ENCODE measurements at regions not wholly inside any gene's neighbourhood (a gene's known extent, or its start where the extent isn't known, plus 50 kb on each side); places are given as distances from the start of the nearest gene placed in this dataset.

DNA sequence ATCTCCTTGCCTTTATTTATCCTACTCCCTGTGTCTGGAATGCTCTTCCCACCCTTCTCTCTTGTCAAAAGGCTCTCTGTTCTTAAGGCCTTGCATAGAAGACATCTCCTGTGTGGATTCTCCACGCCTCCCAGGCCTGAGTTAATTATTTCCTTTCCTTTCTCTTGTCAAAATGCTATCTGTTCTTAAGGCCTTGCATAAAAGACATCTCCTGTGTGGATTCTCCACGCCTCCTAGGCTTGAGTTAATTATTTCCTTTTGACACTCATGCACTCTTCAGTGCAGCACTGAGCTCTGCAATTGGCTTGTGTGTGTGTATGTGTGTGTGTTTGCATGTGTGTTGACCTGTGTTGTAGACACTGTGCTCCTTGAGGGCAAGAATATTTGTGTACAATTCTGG lies 52.1 kb upstream of the DCD start:
- H3K27me3 ChIP-seq (ENCODE audit: insufficient read depth, low read length) = no peaks in the 10 kb centered on the region
- H3K27ac ChIP-seq (ENCODE audit: low read depth, low read length) = no peak overlapping the region
- Mint-ChIP-seq H3K27ac (ENCODE audit: unreplicated experiment) (no peak overlapping the region), H3K9me3 (ENCODE audit: unreplicated experiment) (no peaks in the 10 kb centered on the region), H3K4me3 (ENCODE audit: unreplicated experiment) (no peak overlapping the region), H3K4me1 (ENCODE audit: low read depth, unreplicated experiment) (no peaks in the 10 kb centered on the region), H3K36me3 (ENCODE audit: low read depth, unreplicated experiment) (no peaks in the 10 kb centered on the region), H3K27me3 (ENCODE audit: low read depth, unreplicated experiment) (no peaks in the 10 kb centered on the region)
- H3K4me2 ChIP-seq (ENCODE audit: low read length) = no peak overlapping the region
- H3K9me3 ChIP-seq (ENCODE audit: insufficient read depth, low read depth, low read length) = no peaks in the 10 kb centered on the region
- no peaks in the 10 kb centered on the region for H3K79me2 ChIP-seq (ENCODE audit: insufficient read depth, low read length)
- no peaks in the 10 kb centered on the region for H4K20me1 ChIP-seq (ENCODE audit: insufficient read depth, low read length)
- no peak overlapping the region for H3K4me3 ChIP-seq (ENCODE audit: insufficient read depth, low read depth, low read length)
- no peak overlapping the region for H2AFZ ChIP-seq (ENCODE audit: low read depth, low read length)
- no peak for FAIRE-seq
- no peak for DNase-seq (ENCODE audit: low read depth)
- TF ChIP-seq, protein P1, sequence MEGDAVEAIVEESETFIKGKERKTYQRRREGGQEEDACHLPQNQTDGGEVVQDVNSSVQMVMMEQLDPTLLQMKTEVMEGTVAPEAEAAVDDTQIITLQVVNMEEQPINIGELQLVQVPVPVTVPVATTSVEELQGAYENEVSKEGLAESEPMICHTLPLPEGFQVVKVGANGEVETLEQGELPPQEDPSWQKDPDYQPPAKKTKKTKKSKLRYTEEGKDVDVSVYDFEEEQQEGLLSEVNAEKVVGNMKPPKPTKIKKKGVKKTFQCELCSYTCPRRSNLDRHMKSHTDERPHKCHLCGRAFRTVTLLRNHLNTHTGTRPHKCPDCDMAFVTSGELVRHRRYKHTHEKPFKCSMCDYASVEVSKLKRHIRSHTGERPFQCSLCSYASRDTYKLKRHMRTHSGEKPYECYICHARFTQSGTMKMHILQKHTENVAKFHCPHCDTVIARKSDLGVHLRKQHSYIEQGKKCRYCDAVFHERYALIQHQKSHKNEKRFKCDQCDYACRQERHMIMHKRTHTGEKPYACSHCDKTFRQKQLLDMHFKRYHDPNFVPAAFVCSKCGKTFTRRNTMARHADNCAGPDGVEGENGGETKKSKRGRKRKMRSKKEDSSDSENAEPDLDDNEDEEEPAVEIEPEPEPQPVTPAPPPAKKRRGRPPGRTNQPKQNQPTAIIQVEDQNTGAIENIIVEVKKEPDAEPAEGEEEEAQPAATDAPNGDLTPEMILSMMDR (IDR thresholded peaks at IDR 0.05; ENCODE audit: insufficient read depth, low read depth, low read length) = no peak
- no peak for TF ChIP-seq EZH2 (IDR thresholded peaks at IDR 0.05; ENCODE audit: insufficient read depth, low read length)
- H3K9ac ChIP-seq (ENCODE audit: low read length) = no peak overlapping the region
- no peaks in the 10 kb centered on the region for H3K36me3 ChIP-seq (ENCODE audit: insufficient read depth, low read length)
- no peaks in the 10 kb centered on the region for H3K4me1 ChIP-seq (ENCODE audit: insufficient read depth, low read length)
